IPS-NIHi7 (cell line): ENCODE measurements at regions not wholly inside any gene's neighbourhood (a gene's known extent, or its start where the extent isn't known, plus 50 kb on each side); places are given as distances from the start of the nearest gene placed in this dataset.

Source experiments
- DNase-seq: peaks from one replicate; pipeline ENCODE4 v3.0.0; 2012; ENCODE audit warnings: mixed read lengths; ENCODE audit errors: extremely low spot score

- DNase-seq = no peak
These were observed 1551.3 kb upstream of the MIR17HG start for GRCh38 chr13:89796196-89796595.

- DNase-seq = no peak
These were observed 1543.6 kb upstream of the MIR17HG start for GRCh38 chr13:89803839-89804238.

DNA sequence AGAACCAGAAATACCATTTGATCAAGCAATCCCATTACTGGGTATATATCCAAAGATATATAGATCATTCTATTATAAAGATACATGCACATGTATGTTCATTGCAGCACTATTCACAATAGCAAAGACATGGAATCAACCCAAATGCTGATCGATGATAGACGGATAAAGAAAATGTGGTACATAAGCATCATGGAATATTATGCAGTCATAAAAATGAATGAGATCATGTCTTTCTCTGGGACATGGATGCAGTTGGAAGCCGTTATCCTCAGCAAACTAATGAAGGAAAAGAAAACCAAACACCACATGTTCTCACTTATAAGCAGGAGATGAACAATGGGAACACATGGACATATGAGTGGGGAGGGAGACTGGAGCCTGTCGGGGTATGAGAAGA lies 1540.9 kb upstream of the MIR17HG start:
- DNase-seq = no peak

DNA sequence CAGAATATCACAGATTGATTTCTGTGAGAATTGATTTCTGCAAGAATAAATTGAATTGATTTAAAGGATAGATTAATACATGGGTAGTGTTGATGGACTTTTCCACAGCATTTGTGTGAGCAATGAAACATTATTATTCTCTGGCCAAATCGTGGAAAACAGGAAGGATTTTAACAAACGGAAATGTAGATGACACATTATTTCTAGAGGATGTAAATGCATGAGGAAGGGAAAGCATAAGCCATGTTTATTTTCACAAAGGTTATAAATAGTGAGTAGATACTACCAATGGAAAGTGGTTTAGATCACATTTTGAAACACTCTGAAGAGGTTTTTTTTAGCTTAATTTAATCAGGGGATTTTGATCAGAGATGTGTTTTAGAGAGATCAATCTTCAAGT lies 1534.6 kb upstream of the MIR17HG start:
- DNase-seq = no peak

DNA sequence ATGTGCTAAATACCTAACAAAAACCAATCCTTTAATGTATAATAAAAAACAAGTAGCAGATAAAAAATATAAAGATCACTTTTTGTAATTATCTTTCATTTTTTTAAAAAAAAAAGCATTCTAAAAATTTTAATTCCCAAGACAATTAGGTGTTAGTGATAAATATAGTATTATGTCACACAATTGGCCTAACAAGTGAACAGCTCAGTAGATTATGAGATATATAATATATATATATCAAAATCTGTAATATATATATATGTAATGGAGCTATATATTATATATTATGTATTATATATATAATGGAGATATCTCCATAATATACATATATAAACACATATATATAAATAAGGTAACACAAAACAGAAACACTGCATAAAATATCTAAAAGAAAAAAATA lies 1531.1 kb upstream of the MIR17HG start:
- DNase-seq = no peak

- no peak for DNase-seq
These were observed 1525.0 kb upstream of the MIR17HG start for GRCh38 chr13:89822467-89822866.

DNA sequence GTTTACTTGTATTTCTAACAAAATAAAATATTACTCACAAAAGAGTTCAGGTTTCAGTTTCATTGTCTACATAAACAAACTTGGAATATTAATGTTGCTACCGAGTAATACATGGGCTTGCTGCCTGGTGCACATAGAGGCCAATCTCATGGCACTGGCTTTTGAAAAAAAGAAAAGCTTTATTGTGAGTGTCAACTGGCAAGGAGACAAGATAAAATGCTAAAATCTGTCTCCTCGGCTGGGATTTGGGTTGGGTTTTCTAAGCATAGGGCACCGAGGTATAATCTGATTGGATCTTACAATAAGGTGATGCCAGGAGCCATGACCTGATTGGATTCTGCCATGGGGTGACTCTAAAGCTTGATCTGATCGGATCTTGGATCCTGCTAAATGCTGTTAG lies 1519.9 kb upstream of the MIR17HG start:
- no peak for DNase-seq

DNA sequence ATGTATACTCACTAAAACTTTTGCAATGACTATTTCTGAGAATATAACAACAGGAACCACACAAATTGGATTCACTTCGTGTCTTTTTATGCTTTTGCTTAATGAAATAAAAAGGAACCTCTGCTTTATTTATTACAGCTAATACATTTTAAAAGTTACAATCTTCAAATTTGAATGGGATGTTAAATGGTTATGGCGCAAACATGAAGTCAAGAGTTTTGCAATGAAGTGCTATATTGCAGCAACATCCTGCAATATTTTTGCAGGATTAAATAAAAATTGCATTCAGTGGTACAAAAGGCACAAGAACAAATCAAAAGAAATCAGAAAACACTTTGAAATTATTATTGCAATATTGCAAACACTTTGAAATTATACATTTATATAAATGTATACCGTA lies 1519.0 kb upstream of the MIR17HG start:
- no peak for DNase-seq

- DNase-seq = no peak
These were observed 1516.3 kb upstream of the MIR17HG start for GRCh38 chr13:89831157-89831556.

DNA sequence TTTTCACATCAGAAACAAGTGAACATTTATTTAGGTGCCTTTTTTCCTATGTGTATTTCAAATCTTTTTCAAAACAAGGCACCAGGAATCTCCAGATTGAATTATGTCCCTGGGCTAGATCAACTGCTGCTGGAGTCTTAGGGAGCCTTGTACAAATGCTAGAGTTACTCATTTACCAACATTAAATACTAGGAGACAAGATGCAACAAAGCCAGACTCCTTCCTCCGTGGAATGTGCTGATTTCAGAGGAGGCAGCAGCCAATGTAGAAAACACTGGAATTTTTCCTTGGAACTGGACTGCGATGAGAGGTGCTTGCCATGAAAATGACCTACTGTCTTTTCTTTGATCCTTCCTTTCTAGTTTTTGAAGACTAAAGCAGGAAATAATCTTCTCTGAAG lies 1514.7 kb upstream of the MIR17HG start:
- no peak for DNase-seq

- no peak for DNase-seq
These were observed 1503.9 kb upstream of the MIR17HG start for GRCh38 chr13:89843621-89844020.

DNA sequence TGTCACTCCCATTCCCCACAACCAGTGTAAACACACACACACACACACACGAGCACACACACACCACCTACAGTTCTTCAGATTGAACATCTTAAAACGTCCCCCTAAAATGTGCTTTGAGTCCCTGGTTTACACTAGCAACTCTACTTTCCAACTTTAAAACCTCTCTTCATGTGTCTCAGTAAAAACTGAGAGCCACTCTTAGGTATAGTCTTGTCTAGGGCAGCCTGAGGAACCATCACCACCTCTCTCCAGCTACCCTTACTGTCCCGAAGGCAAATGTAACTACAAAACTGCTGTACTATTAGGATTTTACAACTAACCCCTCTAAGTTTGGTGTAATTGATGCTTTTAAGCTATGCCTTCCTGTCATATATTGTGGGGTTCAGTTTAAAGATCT lies 1501.6 kb upstream of the MIR17HG start:
- no peak for DNase-seq

DNA sequence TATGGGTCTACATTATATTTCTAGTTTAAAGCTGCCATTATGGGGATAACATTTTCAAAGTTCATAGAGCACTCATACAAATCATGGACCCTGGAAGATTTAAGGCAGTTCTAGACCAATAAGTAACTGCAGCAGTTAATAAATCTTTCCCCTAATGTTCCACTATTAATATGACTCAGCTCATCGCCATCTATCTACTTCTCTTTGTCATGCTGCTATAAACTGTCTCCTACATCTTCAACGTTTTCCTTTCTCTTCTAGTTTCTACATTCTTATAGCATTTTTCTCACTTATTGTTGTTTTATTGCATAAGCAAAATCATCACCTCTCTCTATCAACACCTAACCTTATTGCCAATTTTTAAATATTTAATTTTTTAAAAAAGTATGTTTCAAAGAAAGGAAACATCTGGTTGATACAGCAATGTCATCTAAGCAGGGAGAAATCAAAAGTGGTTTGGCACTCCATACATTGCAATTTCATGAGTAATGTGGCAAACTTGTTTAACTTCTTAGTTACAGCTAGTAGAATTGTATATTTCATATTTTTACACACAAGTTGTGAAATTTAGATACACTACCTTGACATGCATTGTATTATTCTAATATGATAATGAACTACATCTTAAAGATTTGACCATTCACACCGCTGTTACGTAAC lies 1500.4 kb upstream of the MIR17HG start:
- no peak for DNase-seq

DNA sequence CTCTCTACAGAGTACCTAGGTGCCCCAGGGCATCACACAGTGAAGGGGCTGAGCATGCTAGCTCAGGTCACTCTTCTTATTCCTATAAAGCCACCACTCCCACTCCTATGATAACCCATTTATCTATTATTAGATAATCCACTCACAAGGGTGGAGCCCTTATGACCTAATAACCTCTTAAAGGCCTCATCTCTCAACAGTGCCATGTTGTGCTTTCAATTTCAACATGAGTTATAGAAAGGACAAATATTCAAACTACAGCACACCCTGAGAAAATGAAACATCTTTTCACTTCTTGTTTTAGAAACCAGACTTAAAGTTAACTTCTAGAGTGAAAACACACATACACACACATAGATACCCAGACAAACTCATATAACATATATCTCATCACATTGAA lies 1494.9 kb upstream of the MIR17HG start:
- DNase-seq = no peak

DNA sequence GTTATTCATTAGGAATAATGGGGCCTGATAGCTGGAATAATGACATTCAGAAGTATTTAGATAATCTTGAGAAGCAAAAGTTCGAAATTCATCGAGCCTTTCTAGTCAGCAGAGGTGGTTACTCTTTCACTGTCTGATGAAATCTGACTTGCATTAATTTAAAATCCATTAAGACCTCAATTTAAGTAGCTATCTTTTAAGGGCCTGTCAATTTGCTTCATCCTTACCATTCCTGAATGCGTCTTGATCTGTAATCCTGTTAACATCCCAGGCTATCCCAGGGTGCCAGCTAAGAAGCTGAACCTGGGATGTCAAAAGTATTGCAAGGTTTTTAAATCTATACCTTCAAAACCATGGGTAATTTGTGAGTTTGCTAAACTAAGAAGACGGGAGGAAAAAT lies 1491.0 kb upstream of the MIR17HG start:
- no peak for DNase-seq

DNA sequence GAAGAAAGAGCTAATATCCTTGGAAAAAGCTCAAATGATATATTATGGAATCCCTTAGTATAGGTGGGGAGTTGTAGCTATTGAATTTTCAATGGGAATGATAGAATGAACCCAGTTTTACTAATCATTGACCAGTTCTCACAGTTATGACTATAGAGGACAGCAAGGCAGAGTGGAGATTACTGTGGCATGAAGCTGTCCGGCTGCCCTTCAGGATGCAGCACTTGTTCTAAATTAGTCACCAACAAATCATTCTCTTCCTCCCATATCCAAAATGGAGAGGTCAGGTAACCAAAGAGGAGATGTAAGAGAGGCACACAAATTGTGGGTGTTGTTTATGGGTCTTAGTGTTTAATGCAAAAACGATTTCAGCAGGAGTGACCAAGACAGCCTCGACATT lies 1490.0 kb upstream of the MIR17HG start:
- DNase-seq = no peak

DNA sequence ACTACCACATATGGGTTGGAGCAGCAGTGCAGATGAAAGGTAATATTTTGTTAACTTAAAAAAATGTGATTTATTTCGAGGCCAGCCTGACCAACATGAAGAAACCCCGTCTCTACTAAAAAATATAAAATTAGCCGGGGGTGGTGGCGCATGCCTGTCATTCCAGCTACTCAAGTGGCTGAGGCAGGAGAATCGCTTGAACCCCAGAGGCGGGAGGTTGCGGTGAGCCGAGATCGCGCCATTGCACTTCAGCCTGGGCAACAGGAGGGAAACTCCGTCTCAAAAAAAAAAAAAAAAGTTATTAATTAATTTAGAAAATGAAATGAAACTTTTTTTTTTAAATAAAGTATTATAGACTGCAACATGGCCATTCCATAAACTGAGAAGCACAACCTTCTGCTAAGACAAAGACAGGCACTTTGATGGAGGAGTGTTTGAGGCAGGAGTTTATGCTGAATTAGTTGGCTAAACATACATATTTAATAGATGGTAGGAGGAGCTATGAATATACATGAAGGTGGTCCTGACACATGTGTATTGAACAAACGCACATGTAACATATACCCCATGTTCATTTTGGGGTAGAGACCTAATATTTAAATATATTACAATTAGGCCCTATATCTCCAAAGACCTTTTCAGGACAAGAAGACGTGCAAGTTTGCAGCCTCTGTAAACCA lies 1485.3 kb upstream of the MIR17HG start:
- no peak for DNase-seq

- no peak for DNase-seq
These were observed 1484.8 kb upstream of the MIR17HG start for GRCh38 chr13:89862691-89863036.

DNA sequence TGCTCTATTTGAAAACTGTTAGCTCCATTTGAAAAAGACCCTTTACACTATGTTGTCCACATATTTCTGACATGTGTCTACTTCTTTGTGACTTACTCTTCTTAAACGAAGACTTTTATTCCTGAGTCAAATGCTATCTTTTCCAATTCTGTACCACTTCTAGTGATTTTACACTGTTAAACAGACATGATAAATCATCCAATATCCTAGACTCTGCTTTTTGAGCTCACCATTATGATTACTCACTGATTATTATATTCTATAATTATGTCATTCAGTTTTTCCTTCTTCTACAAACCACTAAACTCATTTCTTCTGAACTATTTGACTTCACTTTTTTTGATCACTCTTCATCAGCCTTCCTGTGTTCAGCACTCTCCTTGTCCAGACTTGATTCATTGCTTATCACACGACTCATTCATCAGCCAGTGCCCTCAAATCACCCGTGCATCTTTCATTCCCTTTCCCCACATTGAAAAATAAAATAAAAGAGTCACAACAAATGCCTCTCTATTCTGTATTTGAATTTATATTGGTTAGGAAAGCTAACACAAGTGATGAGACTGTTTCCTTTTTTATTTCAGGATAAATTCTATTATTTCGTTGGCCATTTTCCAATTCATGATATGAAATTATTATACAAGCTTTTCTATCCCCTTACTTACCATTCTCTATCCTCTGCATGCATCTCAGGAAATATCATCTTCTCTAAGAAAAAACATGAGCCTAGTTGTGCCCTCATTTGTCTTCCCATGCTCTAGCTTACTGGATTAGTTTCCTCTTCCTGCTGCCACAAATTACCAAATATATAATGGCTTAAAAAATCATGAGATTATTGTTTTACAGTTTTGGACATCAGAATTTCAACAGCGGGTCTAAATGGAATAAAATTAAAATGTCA lies 1482.1 kb upstream of the MIR17HG start:
- DNase-seq = no peak

GRCh38 chr13:89869312-89869711 lies 1478.2 kb upstream of the MIR17HG start:
- no peak for DNase-seq

DNA sequence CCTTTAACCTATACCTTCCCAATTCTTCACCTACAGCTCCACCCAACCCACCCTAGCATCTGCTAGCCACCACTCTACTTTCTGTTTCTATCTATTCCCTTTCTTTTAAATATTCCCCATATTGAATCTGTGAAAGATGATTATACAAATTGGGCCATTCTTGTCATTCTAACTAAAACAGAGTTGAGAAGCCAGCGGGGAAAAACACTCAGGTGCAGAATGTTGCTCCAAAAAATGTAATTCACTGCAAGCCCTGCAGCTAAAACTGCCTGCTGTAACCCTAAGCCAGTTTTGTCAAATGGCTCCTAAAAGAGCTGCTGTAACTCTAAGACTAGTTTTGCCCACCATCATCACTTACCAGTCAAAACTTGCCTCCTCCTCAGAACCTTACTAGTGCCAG lies 1468.6 kb upstream of the MIR17HG start:
- no peak for DNase-seq

DNA sequence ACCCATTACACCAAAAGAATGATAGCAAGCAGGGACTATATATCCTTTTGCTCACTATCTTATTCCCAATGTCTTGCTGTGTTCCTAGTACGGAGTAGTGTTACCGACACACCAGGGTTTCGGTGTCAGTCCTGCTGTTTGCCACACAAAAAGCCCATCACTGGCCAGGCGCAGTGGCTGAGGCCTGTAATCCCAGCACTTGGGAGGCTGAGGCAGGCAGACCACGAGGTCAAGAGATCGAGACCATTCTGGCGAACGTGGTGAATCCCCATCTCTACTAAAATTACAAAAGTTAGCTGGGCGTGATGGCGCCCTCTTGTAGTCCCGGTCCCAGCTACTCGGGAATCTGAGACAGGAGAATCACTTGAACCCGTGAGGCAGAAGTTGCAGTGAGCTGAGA lies 1467.3 kb upstream of the MIR17HG start:
- DNase-seq = no peak

- DNase-seq = no peak
These were observed 1463.5 kb upstream of the MIR17HG start for GRCh38 chr13:89883893-89884448.
